ENCODE measurements at regions not wholly inside any gene's neighbourhood (a gene's known extent, or its start where the extent isn't known, plus 50 kb on each side); places are given as distances from the start of the nearest gene placed in this dataset.

- DNase-seq: no peak
Measured at GRCh38 chr9:99282406-99282805, 60.3 kb downstream of the SEC61B start.

GRCh38 chr9:99285965-99286364 lies 63.9 kb downstream of the SEC61B start:
- DNase-seq: no peak

GRCh38 chr9:99286536-99286935 lies 64.5 kb downstream of the SEC61B start:
- no peak for DNase-seq

GRCh38 chr9:99287641-99288040 lies 65.6 kb downstream of the SEC61B start:
- no peak for DNase-seq

- no peak for DNase-seq
Measured at GRCh38 chr9:99288830-99289229, 66.7 kb downstream of the SEC61B start.

GRCh38 chr9:99294850-99295461 lies 72.9 kb downstream of the SEC61B start:
- no peak for DNase-seq

- no peak for DNase-seq
Measured at GRCh38 chr9:99296291-99296951, 74.3 kb downstream of the SEC61B start.

GRCh38 chr9:99298614-99299013 lies 76.5 kb downstream of the SEC61B start:
- DNase-seq: no peak

- no peak for DNase-seq
Measured at GRCh38 chr9:99299211-99300102, 77.4 kb downstream of the SEC61B start.

- DNase-seq: no peak
Measured at GRCh38 chr9:99300103-99300439, 78.0 kb downstream of the SEC61B start.

- DNase-seq: no peak
Measured at GRCh38 chr9:99300603-99301002, 78.5 kb downstream of the SEC61B start.

- DNase-seq: no peak
Measured at GRCh38 chr9:99303177-99303576, 81.1 kb downstream of the SEC61B start.

- no peak for DNase-seq
Measured at GRCh38 chr9:99305124-99305523, 83.0 kb downstream of the SEC61B start.

- no peak for DNase-seq
Measured at GRCh38 chr9:99305820-99306811, 84.0 kb downstream of the SEC61B start.

GRCh38 chr9:99307851-99308250 lies 85.8 kb downstream of the SEC61B start:
- peak; percentile 11 for DNase-seq

GRCh38 chr9:99309141-99309939 lies 87.3 kb downstream of the SEC61B start:
- no peak for DNase-seq

GRCh38 chr9:99312736-99313135 lies 90.7 kb downstream of the SEC61B start:
- DNase-seq: no peak

GRCh38 chr9:99319048-99319447 lies 97.0 kb downstream of the SEC61B start:
- DNase-seq: no peak

GRCh38 chr9:99322299-99322698 lies 100.2 kb downstream of the SEC61B start:
- no peak for DNase-seq

- DNase-seq: no peak
Measured at GRCh38 chr9:99326112-99326916, 104.2 kb downstream of the SEC61B start.

- DNase-seq: no peak
Measured at GRCh38 chr9:99326917-99327189, 104.8 kb downstream of the SEC61B start.
